ENCODE measurements at regions not wholly inside any gene's neighbourhood (a gene's known extent, or its start where the extent isn't known, plus 50 kb on each side); places are given as distances from the start of the nearest gene placed in this dataset.
"Not testable (repeated sequence)": the region's sequence is repeated elsewhere in the genome, so short reads cannot be mapped to it uniquely, and the experiment has no call there.

- no peak for DNase-seq
These were observed 50.3 kb upstream of the ITGA11 start for GRCh38 chr15:68482246-68482645.

GRCh38 chr15:68483165-68483564, 51.2 kb upstream of the ITGA11 start:
- DNase-seq: no peak

GRCh38 chr15:68484220-68484619, 52.3 kb upstream of the ITGA11 start:
- no peak for DNase-seq

- no peak for DNase-seq
These were observed 52.9 kb upstream of the ITGA11 start for GRCh38 chr15:68484696-68485400.

GRCh38 chr15:68485721-68486360, 53.9 kb upstream of the ITGA11 start:
- no peak for DNase-seq

GRCh38 chr15:68487087-68487843, 55.3 kb upstream of the ITGA11 start:
- DNase-seq: no peak

GRCh38 chr15:68488290-68488689, 56.3 kb upstream of the ITGA11 start:
- DNase-seq: no peak

- DNase-seq: no peak
These were observed 57.0 kb upstream of the ITGA11 start for GRCh38 chr15:68488966-68489365.

GRCh38 chr15:68489421-68489820, 57.5 kb upstream of the ITGA11 start:
- no peak for DNase-seq

GRCh38 chr15:68491415-68492106, 59.6 kb upstream of the ITGA11 start:
- DNase-seq: no peak

GRCh38 chr15:68492855-68493254, 60.9 kb upstream of the ITGA11 start:
- DNase-seq: no peak

- no peak for DNase-seq
These were observed 61.7 kb upstream of the ITGA11 start for GRCh38 chr15:68493629-68494028.

GRCh38 chr15:68494573-68495110, 62.7 kb upstream of the ITGA11 start:
- no peak for DNase-seq

GRCh38 chr15:68495221-68495950, 63.4 kb upstream of the ITGA11 start:
- DNase-seq: no peak

GRCh38 chr15:68495981-68496705, 64.2 kb upstream of the ITGA11 start:
- DNase-seq: no peak

- not testable (repeated sequence) for DNase-seq
These were observed 64.8 kb upstream of the ITGA11 start for GRCh38 chr15:68496751-68497150.

- no peak for DNase-seq
These were observed 65.4 kb upstream of the ITGA11 start for GRCh38 chr15:68497206-68497910.

GRCh38 chr15:68498076-68498475, 66.1 kb upstream of the ITGA11 start:
- no peak for DNase-seq

GRCh38 chr15:68499620-68500312, 67.8 kb upstream of the ITGA11 start:
- no peak for DNase-seq
